Fibroblast of pulmonary artery (primary cell): ENCODE measurements at regions not wholly inside any gene's neighbourhood (a gene's known extent, or its start where the extent isn't known, plus 50 kb on each side); places are given as distances from the start of the nearest gene placed in this dataset.

Source experiments
- DNase-seq: peaks from one replicate; pipeline ENCODE4 v3.0.0-alpha.2; 2010; ENCODE audit warnings: low read depth
- H3K4me3 ChIP-seq: replicated peaks from 2 replicates; pipeline ENCODE4 v1.5.1; 2011; ENCODE audit warnings: low read depth, mild to moderate bottlenecking, control low read depth, low read length, moderate library complexity
- CTCF ChIP-seq: IDR thresholded peaks from 2 replicates; pipeline ENCODE4 v1.5.1; 2011; ENCODE audit warnings: mild to moderate bottlenecking, control low read depth, low read length, inconsistent platforms; ENCODE audit errors: missing control alignments

DNA sequence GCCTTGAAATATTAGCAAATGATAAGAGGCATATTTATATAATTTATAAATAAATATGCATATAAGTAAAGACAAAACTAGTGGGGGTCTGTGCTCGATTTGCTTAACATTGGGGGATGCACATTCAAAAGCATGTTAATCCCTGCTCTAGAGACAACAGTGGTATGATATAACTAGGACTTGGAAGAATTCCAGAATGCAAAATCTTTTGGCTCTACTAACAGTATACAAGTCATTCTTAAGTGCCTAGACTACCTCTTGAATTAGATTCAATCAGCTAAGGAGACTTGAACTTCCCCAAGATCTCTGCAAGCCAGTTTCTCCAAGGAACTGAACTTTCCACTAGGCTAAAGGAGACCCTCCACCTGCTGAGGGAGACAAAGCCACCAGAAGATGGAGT, 282.7 kb upstream of the RORA start:
- no peak for DNase-seq
- no peak for TF ChIP-seq CTCF
- H3K4me3 ChIP-seq, result no peak overlapping the region

DNA sequence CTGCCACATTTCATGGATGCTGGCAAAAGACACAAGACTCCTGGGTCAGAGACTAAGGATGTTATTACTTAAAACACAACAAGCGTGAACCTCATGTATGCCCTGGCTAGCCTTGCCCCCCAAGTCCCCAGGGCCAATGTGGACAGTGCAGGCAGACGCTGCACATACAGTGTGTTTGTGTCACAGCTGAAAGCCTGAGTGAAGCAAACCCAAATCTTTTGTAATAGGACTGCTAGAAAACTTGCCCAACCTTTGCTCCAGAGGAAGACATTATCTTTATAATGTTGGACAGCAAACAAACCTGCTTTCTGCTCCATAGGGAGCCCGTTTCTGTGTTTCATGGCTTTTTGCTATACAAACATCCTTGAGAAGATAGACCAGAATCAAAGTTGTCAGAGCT, 282.0 kb upstream of the RORA start:
- no peak for TF ChIP-seq CTCF
- H3K4me3 ChIP-seq, result no peak overlapping the region
- DNase-seq, result no peak

- TF ChIP-seq CTCF, result no peak
- H3K4me3 ChIP-seq, result no peak overlapping the region
- DNase-seq, result no peak
Measured at GRCh38 chr15:61509327-61509840, 280.3 kb upstream of the RORA start.

DNA sequence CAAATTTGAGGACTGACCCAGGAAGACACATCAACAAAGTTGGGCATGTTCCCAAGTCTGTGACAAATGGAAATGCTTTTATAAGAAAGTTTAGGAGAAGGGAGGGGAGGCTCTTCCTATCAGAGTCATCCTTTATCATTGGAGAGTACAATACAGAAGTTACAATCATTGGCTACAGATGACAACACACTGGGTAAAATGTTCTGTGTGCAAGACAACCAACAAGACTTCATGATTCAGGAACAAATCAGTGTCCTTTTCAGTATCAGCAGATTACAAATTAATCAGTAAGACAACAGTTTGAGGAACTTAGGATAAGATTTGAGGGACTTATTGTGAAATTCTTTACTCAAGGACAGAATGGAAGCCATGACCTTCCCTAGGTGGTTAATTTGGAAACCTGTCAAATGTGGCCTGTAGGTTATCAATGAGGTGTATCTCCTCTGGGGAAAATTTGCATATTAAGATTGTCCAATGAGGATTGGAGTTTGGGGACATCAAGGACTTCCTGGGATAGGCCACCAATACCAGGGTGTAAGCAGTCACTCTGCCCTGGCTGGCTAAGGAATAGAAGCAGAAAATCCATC, 274.4 kb upstream of the RORA start:
- no peak overlapping the region for H3K4me3 ChIP-seq
- no peak for TF ChIP-seq CTCF
- no peak for DNase-seq

DNA sequence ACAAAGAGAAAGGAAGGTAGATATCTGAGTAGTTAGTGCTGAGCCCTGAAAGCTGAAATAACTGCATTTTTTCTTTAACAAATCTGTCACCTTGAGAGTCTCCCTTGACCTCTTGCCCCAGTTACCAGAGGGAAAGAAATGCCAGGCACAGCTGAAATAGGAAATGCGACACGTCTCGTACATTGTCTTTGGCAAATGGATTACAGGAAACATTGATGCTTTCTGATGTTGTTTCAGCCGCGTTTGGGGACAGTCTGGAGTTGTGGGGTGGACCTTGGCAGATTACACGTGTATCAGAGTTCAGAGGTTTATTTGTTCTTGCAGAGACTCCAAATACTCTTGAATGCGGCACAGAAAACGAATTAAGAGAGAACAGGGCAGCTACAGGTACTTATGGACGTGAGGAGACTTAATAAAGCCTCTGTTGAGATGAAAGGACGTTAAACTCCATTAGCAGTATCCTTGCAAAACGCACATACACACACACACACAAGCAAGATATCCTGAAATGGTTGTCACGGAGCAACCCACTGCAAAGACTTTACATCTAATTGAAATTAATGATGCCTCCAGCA, 272.8 kb upstream of the RORA start:
- DNase-seq, result no peak
- no peak overlapping the region for H3K4me3 ChIP-seq

DNA sequence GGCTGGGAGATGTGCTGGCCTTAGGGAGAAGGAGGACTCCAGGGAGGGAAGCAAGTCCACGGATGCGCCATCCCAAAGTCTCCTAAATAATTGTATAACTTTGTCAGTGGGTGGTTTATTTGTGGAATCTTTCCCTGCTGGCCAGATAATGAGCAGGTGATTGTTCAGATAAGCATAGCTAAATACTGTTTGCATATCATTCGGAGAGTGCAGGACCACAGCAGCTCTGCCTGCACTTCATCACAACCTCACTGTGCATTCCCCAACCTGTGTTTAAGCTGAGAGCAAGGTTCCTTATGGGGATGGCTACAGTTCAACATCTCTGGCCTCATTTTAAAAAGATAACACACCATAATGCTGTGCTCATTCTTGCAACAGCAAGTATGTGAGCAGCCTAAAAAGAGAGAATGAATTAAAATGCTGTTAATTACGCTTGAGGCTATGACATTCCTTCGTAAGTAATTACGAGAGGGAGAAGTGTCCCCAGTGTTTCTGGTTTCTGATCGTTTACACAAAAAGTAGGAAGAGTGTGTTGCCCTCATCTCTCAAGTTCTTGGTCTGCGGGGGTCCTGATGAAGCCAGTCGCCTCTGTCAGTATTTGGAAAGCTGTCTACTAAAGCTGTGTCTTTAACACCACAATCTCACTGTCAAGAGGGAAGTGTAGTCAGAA, 272.0 kb upstream of the RORA start:
- no peak for TF ChIP-seq CTCF
- no peak for DNase-seq

More for the DNA sequence above, 272.8 kb upstream of the RORA start:
- TF ChIP-seq CTCF, result no peak

More for the DNA sequence above, 272.0 kb upstream of the RORA start:
- H3K4me3 ChIP-seq, result no peak overlapping the region
